Stimulated activated CD4-positive, alpha-beta T cell treated with anti-CD3 and anti-CD28 coated beads, Interleukin-12 subunit alpha, Interleukin-12 subunit beta, amount 100 ng/mL, for 4 hours (primary cell): ENCODE measurements at regions not wholly inside any gene's neighbourhood (a gene's known extent, or its start where the extent isn't known, plus 50 kb on each side); places are given as distances from the start of the nearest gene placed in this dataset.
"Not testable (repeated sequence)": the region's sequence is repeated elsewhere in the genome, so short reads cannot be mapped to it uniquely, and the experiment has no call there.

Source experiments
- DNase-seq: peaks from one replicate; pipeline ENCODE4 v3.0.0-alpha.2; 2020

GRCh38 chr11:3437441-3437840, 58.5 kb upstream of the ZNF195 start:
- DNase-seq = not testable (repeated sequence)

GRCh38 chr11:3434976-3435375, 56.0 kb upstream of the ZNF195 start:
- no peak for DNase-seq

- not testable (repeated sequence) for DNase-seq
Observed at GRCh38 chr11:3429191-3429590, 50.2 kb upstream of the ZNF195 start.
